ENCODE measurements at regions not wholly inside any gene's neighbourhood (a gene's known extent, or its start where the extent isn't known, plus 50 kb on each side); places are given as distances from the start of the nearest gene placed in this dataset.

- H3K27me3 ChIP-seq (ENCODE audit: low read length), result no peaks in the 10 kb centered on the region
- no peak for TF ChIP-seq EZH2phosphoT487 (conservative IDR thresholded peaks at IDR 0.05; ENCODE audit: low read length)
- no peak overlapping the region for H3K27ac ChIP-seq (ENCODE audit: low read depth, low read length)
- no peaks in the 10 kb centered on the region for H3F3A ChIP-seq (ENCODE audit: insufficient read depth)
- H3K79me2 ChIP-seq (ENCODE audit: insufficient read depth, low read length), result no peaks in the 10 kb centered on the region
- no peak overlapping the region for H3K4me3 ChIP-seq (ENCODE audit: insufficient read depth, low read length, poor library complexity, severe bottlenecking)
- no peaks in the 10 kb centered on the region for H3K9me2 ChIP-seq (replicated peaks; ENCODE audit: insufficient read depth, low read length)
- H3K4me2 ChIP-seq (ENCODE audit: low read depth, low read length, poor library complexity, severe bottlenecking), result no peak overlapping the region
- no peaks in the 10 kb centered on the region for H3K36me3 ChIP-seq (ENCODE audit: low read length)
- no peaks in the 10 kb centered on the region for H3K9me3 ChIP-seq (ENCODE audit: insufficient read depth, low read length)
- no peak overlapping the region for H2AFZ ChIP-seq (ENCODE audit: low read depth, low read length, severe bottlenecking)
- no peak overlapping the region for H3K9ac ChIP-seq (ENCODE audit: low read length)
- no peaks in the 10 kb centered on the region for H4K20me1 ChIP-seq (ENCODE audit: low read depth, low read length)
Observed at GRCh38 chr3:71964170-71964569, 179.2 kb upstream of the PROK2 start.

DNA sequence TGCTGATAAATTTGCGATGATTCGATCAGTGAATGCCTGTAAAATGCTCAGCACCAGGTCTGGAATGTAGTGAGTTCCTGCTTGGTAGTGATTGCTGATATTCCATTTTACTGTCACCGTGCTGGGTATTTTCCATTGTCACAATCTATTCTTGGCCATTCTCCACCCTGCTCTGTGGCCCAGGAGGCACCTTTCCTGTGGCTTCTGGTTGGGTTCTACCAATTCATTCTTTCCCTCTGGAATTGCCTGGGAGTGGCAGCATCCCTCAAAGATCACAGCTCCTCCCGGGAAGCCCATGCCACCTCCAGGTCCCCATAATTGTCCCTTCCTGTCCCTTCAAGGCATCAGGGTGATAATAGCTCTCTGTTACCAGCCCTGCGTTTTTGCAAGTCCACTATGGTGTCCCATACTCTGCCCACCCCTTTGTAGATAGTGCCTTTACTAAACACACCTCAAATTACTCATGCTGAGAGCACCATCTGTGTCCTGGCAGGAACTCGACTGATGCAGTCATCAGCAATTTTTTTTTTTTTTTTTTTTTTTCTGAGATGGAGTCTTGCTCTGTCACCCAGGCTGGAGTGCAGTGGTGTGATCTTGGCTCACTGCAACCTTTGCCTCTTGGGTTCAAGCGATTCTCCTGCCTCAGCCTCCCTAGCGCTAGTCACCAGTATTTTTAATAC is 177.8 kb upstream of the PROK2 start:
- Histone ChIP-seq H3K4me2 (ENCODE audit: low read depth, low read length, poor library complexity, severe bottlenecking) (no peak overlapping the region), H3K36me3 (ENCODE audit: low read length) (no peaks in the 10 kb centered on the region), H3K9me3 (ENCODE audit: insufficient read depth, low read length) (no peaks in the 10 kb centered on the region), H4K20me1 (ENCODE audit: low read depth, low read length) (no peaks in the 10 kb centered on the region), H3K27me3 (ENCODE audit: low read length) (no peaks in the 10 kb centered on the region), H3K4me3 (ENCODE audit: insufficient read depth, low read length, poor library complexity, severe bottlenecking) (no peak overlapping the region), H3K9me2 (replicated peaks; ENCODE audit: insufficient read depth, low read length) (no peaks in the 10 kb centered on the region), H3K9ac (ENCODE audit: low read length) (no peak overlapping the region), H3K79me2 (ENCODE audit: insufficient read depth, low read length) (no peaks in the 10 kb centered on the region), H3F3A (ENCODE audit: insufficient read depth) (no peaks in the 10 kb centered on the region), H3K27ac (ENCODE audit: low read depth, low read length) (no peak overlapping the region), H2AFZ (ENCODE audit: low read depth, low read length, severe bottlenecking) (no peak overlapping the region)
- TF ChIP-seq EZH2phosphoT487 (conservative IDR thresholded peaks at IDR 0.05; ENCODE audit: low read length), result no peak
- no peak for TF ChIP-seq CTCF (IDR thresholded peaks at IDR 0.05; ENCODE audit: insufficient read depth, low read length, poor library complexity, severe bottlenecking)

GRCh38 chr3:71961891-71962290 is 176.9 kb upstream of the PROK2 start:
- H3K27ac ChIP-seq (ENCODE audit: low read depth, low read length), result no peak overlapping the region
- no peak overlapping the region for H3K9ac ChIP-seq (ENCODE audit: low read length)
- H4K20me1 ChIP-seq (ENCODE audit: low read depth, low read length), result no peaks in the 10 kb centered on the region
- no peak overlapping the region for H3K4me3 ChIP-seq (ENCODE audit: insufficient read depth, low read length, poor library complexity, severe bottlenecking)
- H3K4me2 ChIP-seq (ENCODE audit: low read depth, low read length, poor library complexity, severe bottlenecking), result no peak overlapping the region
- H3F3A ChIP-seq (ENCODE audit: insufficient read depth), result no peaks in the 10 kb centered on the region
- no peaks in the 10 kb centered on the region for H3K79me2 ChIP-seq (ENCODE audit: insufficient read depth, low read length)
- no peaks in the 10 kb centered on the region for H3K36me3 ChIP-seq (ENCODE audit: low read length)
- no peaks in the 10 kb centered on the region for H3K27me3 ChIP-seq (ENCODE audit: low read length)
- H3K9me3 ChIP-seq (ENCODE audit: insufficient read depth, low read length), result no peaks in the 10 kb centered on the region
- H3K9me2 ChIP-seq (replicated peaks; ENCODE audit: insufficient read depth, low read length), result no peaks in the 10 kb centered on the region
- H2AFZ ChIP-seq (ENCODE audit: low read depth, low read length, severe bottlenecking), result no peak overlapping the region
- TF ChIP-seq CTCF (IDR thresholded peaks at IDR 0.05; ENCODE audit: insufficient read depth, low read length, poor library complexity, severe bottlenecking) (no peak), EZH2phosphoT487 (conservative IDR thresholded peaks at IDR 0.05; ENCODE audit: low read length) (no peak)

DNA sequence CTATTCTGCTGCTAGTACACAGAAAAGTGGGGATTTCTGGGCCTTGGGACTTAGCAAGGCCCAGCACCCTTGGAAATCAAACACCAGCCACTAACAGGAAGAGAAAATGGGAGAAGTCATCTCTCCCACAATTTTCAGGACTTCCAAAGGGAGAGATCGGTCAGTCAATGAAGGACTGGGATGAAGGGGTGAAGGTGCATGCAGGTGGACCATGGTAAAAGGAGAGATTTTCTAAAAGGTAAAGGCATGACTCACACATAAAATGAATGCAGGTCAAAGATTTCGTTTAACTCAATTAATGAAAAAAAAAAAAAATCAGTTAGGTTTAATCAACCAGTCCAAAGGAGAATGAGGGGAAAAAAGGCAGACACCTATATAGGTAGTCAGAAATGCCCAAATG is 176.4 kb upstream of the PROK2 start:
- Histone ChIP-seq H2AFZ (ENCODE audit: low read depth, low read length, severe bottlenecking) (no peak overlapping the region), H3K27me3 (ENCODE audit: low read length) (no peaks in the 10 kb centered on the region), H3K9me3 (ENCODE audit: insufficient read depth, low read length) (no peaks in the 10 kb centered on the region), H4K20me1 (ENCODE audit: low read depth, low read length) (no peaks in the 10 kb centered on the region), H3K27ac (ENCODE audit: low read depth, low read length) (no peak overlapping the region), H3K4me2 (ENCODE audit: low read depth, low read length, poor library complexity, severe bottlenecking) (no peak overlapping the region), H3F3A (ENCODE audit: insufficient read depth) (no peaks in the 10 kb centered on the region), H3K79me2 (ENCODE audit: insufficient read depth, low read length) (no peaks in the 10 kb centered on the region), H3K4me3 (ENCODE audit: insufficient read depth, low read length, poor library complexity, severe bottlenecking) (no peak overlapping the region), H3K9me2 (replicated peaks; ENCODE audit: insufficient read depth, low read length) (no peaks in the 10 kb centered on the region), H3K36me3 (ENCODE audit: low read length) (no peaks in the 10 kb centered on the region), H3K9ac (ENCODE audit: low read length) (no peak overlapping the region)
- TF ChIP-seq EZH2phosphoT487 (conservative IDR thresholded peaks at IDR 0.05; ENCODE audit: low read length), result no peak
- TF ChIP-seq CTCF (IDR thresholded peaks at IDR 0.05; ENCODE audit: insufficient read depth, low read length, poor library complexity, severe bottlenecking), result no peak

All from SU-DHL-6 (cell line).